GM18505 (cell line): ENCODE measurements at regions not wholly inside any gene's neighbourhood (a gene's known extent, or its start where the extent isn't known, plus 50 kb on each side); places are given as distances from the start of the nearest gene placed in this dataset.
"Not testable (repeated sequence)": the region's sequence is repeated elsewhere in the genome, so short reads cannot be mapped to it uniquely, and the experiment has no call there.

Source experiments
- ATAC-seq: cut with Tn5 transposase; IDR thresholded peaks from one replicate; pipeline ENCODE4 v1.9.1; 2021; ENCODE audit not compliant: unreplicated experiment
- POLR2A ChIP-seq: IDR thresholded peaks from 4 replicates; pipeline ENCODE4 v1.6.1; 2011; ENCODE audit warnings: borderline replicate concordance; ENCODE audit not compliant: insufficient read depth, insufficient read length; ENCODE audit errors: extremely low read depth

GRCh38 chr3:21913791-21914190 lies 162.8 kb upstream of the ZNF385D start:
- no peak for TF ChIP-seq POLR2A
- ATAC-seq: no peak

DNA sequence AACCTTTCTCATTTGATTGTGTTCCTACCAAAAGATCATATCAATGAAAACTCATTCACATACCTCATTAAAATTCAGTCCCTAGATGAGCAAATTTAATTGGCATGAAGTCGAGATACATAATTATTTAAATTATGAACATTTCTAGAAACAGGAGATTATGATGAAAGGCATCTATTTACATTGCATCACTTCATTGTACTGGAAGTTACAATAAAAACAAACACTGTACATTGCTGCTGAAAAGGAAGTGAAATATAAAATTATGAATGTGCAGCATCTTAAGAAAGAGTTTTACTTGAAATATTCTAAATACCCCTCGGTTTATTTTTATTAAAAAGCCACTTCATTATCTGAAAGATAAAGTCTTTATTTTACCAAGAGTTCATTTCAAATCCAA lies 163.4 kb upstream of the ZNF385D start:
- TF ChIP-seq POLR2A: no peak
- ATAC-seq: no peak

DNA sequence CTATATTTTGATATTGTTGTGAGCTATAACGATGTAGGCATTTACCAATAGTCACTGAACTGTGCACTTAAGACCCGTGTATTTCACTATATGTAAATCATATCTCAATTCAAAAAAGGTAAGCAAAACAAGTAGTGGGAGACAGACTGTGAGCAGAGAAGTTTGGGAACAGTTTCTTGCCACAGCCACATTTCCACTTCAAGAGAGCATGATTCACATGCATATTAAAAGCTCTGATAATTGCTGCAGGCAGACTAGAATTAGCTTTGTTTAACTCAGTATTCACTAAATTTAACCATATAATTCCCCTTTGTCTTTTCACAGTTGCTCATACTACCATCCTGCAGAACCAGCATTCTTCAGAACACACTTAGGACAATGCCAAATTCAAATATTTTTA lies 168.4 kb upstream of the ZNF385D start:
- no peak for TF ChIP-seq POLR2A

DNA sequence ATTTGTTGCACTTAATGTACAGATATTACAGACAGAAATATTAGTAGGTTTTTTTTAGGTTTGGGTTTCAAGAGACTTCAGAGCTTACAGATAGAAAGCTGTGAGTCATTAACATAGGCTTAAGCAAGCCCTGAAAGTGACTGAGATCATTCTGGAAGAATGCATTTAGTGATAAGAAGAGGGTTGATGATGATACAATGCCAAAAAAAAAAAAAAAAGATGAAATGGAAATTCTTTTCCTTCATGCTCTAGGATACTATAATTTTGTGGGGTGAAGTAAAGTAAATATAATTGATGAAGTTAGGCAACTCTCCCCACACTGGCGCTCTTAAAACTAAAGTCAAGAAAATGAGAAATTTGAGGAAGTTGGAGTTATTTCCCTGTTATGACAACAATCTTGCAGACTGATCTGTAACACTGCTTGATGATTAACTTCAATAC lies 169.4 kb upstream of the ZNF385D start:
- ATAC-seq: no peak
- TF ChIP-seq POLR2A: no peak

More for the DNA sequence above, 168.4 kb upstream of the ZNF385D start:
- ATAC-seq: no peak

GRCh38 chr3:21923156-21923555 lies 172.1 kb upstream of the ZNF385D start:
- ATAC-seq: not testable (repeated sequence)

DNA sequence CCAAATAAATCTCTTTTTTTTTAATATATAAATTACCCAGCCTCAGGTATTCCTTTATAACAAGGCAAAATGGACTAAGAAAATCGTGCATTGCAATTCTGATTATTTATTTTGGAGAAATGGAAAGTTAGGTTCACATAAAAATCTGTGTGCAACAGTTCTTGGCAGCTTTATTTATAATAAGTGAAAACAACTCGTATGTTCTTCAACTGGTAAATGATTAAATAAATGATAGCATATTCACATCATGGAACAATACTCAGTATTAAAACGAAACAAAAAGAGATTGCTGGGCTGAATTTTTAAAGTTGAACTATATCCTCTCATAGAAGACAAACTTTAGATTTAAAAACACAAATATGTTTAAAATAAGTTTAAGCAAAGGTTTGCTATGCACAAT lies 176.3 kb upstream of the ZNF385D start:
- ATAC-seq: no peak
- no peak for TF ChIP-seq POLR2A

GRCh38 chr3:21934591-21934990 lies 183.6 kb upstream of the ZNF385D start:
- no peak for TF ChIP-seq POLR2A
- no peak for ATAC-seq

- no peak for ATAC-seq
- TF ChIP-seq POLR2A: no peak
These were observed 185.2 kb upstream of the ZNF385D start for GRCh38 chr3:21936207-21936606.

- no peak for ATAC-seq
- no peak for TF ChIP-seq POLR2A
These were observed 187.3 kb upstream of the ZNF385D start for GRCh38 chr3:21938267-21938681.

GRCh38 chr3:21942328-21942727 lies 191.3 kb upstream of the ZNF385D start:
- no peak for TF ChIP-seq POLR2A
- no peak for ATAC-seq

DNA sequence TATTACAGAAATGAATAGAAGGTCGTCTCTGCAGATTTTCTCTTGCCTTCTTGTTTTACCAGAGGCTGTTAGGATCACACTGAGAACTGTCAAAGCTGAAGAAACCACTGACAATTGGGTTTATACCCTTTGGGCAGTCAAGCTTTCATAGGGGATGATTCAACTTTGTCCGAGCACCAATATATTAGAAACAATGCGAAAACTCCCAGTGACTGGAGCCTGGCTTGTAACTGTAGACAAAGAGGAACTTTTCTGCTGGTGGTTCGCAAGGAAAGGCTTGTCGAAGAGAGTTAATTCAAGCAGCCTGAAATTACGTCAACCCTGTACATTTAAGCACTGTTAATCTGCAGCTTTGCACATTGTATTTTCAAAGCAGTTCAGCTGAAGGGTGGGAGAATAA lies 193.2 kb upstream of the ZNF385D start:
- no peak for ATAC-seq
- TF ChIP-seq POLR2A: no peak

- no peak for ATAC-seq
- no peak for TF ChIP-seq POLR2A
These were observed 201.8 kb upstream of the ZNF385D start for GRCh38 chr3:21952856-21953255.

DNA sequence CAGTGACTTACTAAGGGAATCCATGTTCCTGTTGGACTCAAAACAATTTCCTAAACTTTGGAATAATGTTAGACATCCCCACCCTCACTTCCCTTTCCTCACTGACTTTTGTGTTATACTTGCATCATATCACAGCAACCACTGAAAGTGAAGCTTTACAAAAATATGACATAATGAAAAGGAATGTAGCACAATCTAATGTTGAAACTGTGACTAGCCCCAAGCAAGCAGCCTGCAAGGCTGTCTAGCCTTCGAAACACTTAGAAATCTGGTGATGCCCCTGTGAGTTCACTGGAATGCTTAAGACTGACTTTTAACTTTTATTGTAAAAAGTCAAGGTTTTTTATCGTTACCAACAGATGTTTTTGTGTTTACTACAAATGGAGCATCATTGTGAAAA lies 203.7 kb upstream of the ZNF385D start:
- ATAC-seq: no peak
- TF ChIP-seq POLR2A: no peak

GRCh38 chr3:21955406-21955805 lies 204.4 kb upstream of the ZNF385D start:
- TF ChIP-seq POLR2A: no peak
- ATAC-seq: no peak

GRCh38 chr3:21960033-21960432 lies 209.0 kb upstream of the ZNF385D start:
- no peak for ATAC-seq
- no peak for TF ChIP-seq POLR2A
